ENCODE measurements at regions not wholly inside any gene's neighbourhood (a gene's known extent, or its start where the extent isn't known, plus 50 kb on each side); places are given as distances from the start of the nearest gene placed in this dataset.

- intact Hi-C loops (cut with DNase I) = no loop called here
- no peak for DNase-seq (ENCODE audit: low spot score)
These were observed 54.5 kb upstream of the HNRNPA0 start for GRCh38 chr5:137808503-137809135.

GRCh38 chr5:137815202-137815990 lies 52.3 kb upstream of the MYOT start:
- intact Hi-C loops (cut with DNase I) = loop anchor here (5.0 to 10.0 kb wide), 2 partner anchors 191 to 337 kb away; no protein-coding TSS in a partner anchor
- DNase-seq (ENCODE audit: low spot score) = no peak
